Endodermal cell (in vitro differentiated cells): ENCODE measurements at regions not wholly inside any gene's neighbourhood (a gene's known extent, or its start where the extent isn't known, plus 50 kb on each side); places are given as distances from the start of the nearest gene placed in this dataset.
"Not testable (repeated sequence)": the region's sequence is repeated elsewhere in the genome, so short reads cannot be mapped to it uniquely, and the experiment has no call there.

Experiments
- DNase-seq: peaks from one replicate; pipeline ENCODE4 v3.0.0-alpha.2; 2017
- H3K27ac ChIP-seq: 2 replicates; pipeline ENCODE4 v1.5.1; 2013; ENCODE audit warnings: mild to moderate bottlenecking, low read depth, low read length, moderate library complexity
- H3K27me3 ChIP-seq: 2 replicates; pipeline ENCODE4 v1.6.1; 2013; ENCODE audit warnings: mild to moderate bottlenecking, low read length, moderate library complexity; ENCODE audit not compliant: insufficient read depth, control insufficient read depth, poor library complexity, severe bottlenecking
- H3K36me3 ChIP-seq: 2 replicates; pipeline ENCODE4 v1.7.0; 2013; ENCODE audit warnings: mild to moderate bottlenecking, low read length, moderate library complexity; ENCODE audit not compliant: control insufficient read depth, insufficient read depth
- H3K4me1 ChIP-seq: one replicate; pipeline ENCODE4 v1.7.0; 2013; ENCODE audit warnings: low read length; ENCODE audit not compliant: control insufficient read depth, insufficient read depth
- H3K4me3 ChIP-seq: 2 replicates; pipeline ENCODE4 v1.5.1; 2013; ENCODE audit warnings: mild to moderate bottlenecking, low read length, moderate library complexity
- H3K9ac ChIP-seq: 2 replicates; pipeline ENCODE4 v1.6.1; 2013; ENCODE audit warnings: mild to moderate bottlenecking, low read length, moderate library complexity; ENCODE audit not compliant: poor library complexity, severe bottlenecking; ENCODE audit errors: extremely low read depth
- H3K9me3 ChIP-seq: 2 replicates; pipeline ENCODE4 v1.6.1; 2013; ENCODE audit warnings: mild to moderate bottlenecking, low read length, moderate library complexity; ENCODE audit not compliant: control insufficient read depth
- H3K27ac Mint-ChIP-seq: 2 replicates; pipeline ENCODE4 v1.8.0; 2020; ENCODE audit warnings: mixed read lengths
- H3K27me3 Mint-ChIP-seq: 2 replicates; pipeline ENCODE4 v1.8.0; 2021; ENCODE audit warnings: mild to moderate bottlenecking, mixed read lengths; ENCODE audit not compliant: insufficient read depth
- H3K36me3 Mint-ChIP-seq: 2 replicates; pipeline ENCODE4 v1.8.0; 2020; ENCODE audit warnings: low read depth, mixed read lengths
- H3K4me1 Mint-ChIP-seq: 2 replicates; pipeline ENCODE4 v1.8.0; 2020; ENCODE audit warnings: mixed read lengths
- H3K4me3 Mint-ChIP-seq: 2 replicates; pipeline ENCODE4 v1.8.0; 2020; ENCODE audit warnings: mild to moderate bottlenecking, moderate library complexity, mixed read lengths
- H3K9me3 Mint-ChIP-seq: 2 replicates; pipeline ENCODE4 v1.8.0; 2020; ENCODE audit warnings: mild to moderate bottlenecking, mixed read lengths
- WGBS, 2 experiments: methylation state at CpG; one replicate each; pipeline versions ENCODE4 v1.1.5 to v1.1.7; 2013; ENCODE audit warnings: missing lambda C conversion rate in 2 of 2, mixed read lengths in 1 of 2; ENCODE audit not compliant: insufficient coverage in 1 of 2, insufficient read length in 1 of 2; 5-methylcytosine and 5-hydroxymethylcytosine counted together
- TF ChIP-seq, protein P1 (sequence below): fragments of 200-600 bp; sonication (generic); conservative IDR thresholded peaks from 2 replicates; pipeline ENCODE4 v1.5.0; 2021; ENCODE audit warnings: antibody characterized with exemption, mild to moderate bottlenecking

GRCh38 chr4:95779447-95779846, 60.4 kb upstream of the PDHA2 start:
- H3K4me1 ChIP-seq = no peaks in the 10 kb centered on the region
- WGBS, 2 experiments = 93% methylated on average over 1 of the region's 1 CpG; no CpG with 5 or more reads in 1 of the 2 experiments
- Mint-ChIP-seq H3K27me3 (no peaks in the 10 kb centered on the region), H3K36me3 (no peaks in the 10 kb centered on the region), H3K4me3 (no peak overlapping the region), H3K9me3 (peaks cover 10% of the 10 kb centered on the region), H3K27ac (no peak overlapping the region), H3K4me1 (no peaks in the 10 kb centered on the region)
- TF ChIP-seq, protein P1, sequence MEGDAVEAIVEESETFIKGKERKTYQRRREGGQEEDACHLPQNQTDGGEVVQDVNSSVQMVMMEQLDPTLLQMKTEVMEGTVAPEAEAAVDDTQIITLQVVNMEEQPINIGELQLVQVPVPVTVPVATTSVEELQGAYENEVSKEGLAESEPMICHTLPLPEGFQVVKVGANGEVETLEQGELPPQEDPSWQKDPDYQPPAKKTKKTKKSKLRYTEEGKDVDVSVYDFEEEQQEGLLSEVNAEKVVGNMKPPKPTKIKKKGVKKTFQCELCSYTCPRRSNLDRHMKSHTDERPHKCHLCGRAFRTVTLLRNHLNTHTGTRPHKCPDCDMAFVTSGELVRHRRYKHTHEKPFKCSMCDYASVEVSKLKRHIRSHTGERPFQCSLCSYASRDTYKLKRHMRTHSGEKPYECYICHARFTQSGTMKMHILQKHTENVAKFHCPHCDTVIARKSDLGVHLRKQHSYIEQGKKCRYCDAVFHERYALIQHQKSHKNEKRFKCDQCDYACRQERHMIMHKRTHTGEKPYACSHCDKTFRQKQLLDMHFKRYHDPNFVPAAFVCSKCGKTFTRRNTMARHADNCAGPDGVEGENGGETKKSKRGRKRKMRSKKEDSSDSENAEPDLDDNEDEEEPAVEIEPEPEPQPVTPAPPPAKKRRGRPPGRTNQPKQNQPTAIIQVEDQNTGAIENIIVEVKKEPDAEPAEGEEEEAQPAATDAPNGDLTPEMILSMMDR = no peak
- no peak overlapping the region for H3K4me3 ChIP-seq
- H3K36me3 ChIP-seq = no peaks in the 10 kb centered on the region
- no peak for DNase-seq
- no peak overlapping the region for H3K9ac ChIP-seq
- no peak overlapping the region for H3K27ac ChIP-seq
- peaks cover 5% of the 10 kb centered on the region for H3K9me3 ChIP-seq
- H3K27me3 ChIP-seq = no peaks in the 10 kb centered on the region

DNA sequence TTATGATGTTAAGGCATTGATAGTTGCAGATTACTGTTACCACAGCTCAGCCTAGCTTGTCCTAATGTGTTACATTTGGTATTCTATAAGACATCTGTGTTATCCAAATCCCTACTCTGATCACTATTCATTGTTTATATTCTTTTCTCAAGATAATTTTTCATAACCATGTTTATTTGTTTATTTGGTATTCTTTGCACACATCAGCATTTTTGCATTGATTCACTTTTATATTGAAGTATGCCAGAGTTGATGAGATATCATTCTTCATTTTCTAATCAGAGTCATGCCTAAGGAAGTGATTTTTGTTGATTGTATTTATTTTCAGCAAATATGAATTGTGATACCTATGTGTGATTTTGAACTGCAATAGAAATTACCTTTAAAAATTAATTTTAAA, 61.2 kb upstream of the PDHA2 start:
- no peaks in the 10 kb centered on the region for H3K4me1 Mint-ChIP-seq
- no peaks in the 10 kb centered on the region for H3K27me3 Mint-ChIP-seq
- no peak overlapping the region for H3K4me3 Mint-ChIP-seq
- H3K27me3 ChIP-seq = no peaks in the 10 kb centered on the region
- peaks cover 5% of the 10 kb centered on the region for H3K9me3 ChIP-seq
- TF ChIP-seq, protein P1 = no peak
- no peaks in the 10 kb centered on the region for H3K4me1 ChIP-seq
- DNase-seq = no peak
- no peak overlapping the region for H3K27ac Mint-ChIP-seq
- H3K4me3 ChIP-seq = no peak overlapping the region
- no peak overlapping the region for H3K9ac ChIP-seq
- H3K36me3 ChIP-seq = no peaks in the 10 kb centered on the region
- H3K36me3 Mint-ChIP-seq = no peaks in the 10 kb centered on the region
- peaks cover 10% of the 10 kb centered on the region for H3K9me3 Mint-ChIP-seq
- H3K27ac ChIP-seq = no peak overlapping the region

DNA sequence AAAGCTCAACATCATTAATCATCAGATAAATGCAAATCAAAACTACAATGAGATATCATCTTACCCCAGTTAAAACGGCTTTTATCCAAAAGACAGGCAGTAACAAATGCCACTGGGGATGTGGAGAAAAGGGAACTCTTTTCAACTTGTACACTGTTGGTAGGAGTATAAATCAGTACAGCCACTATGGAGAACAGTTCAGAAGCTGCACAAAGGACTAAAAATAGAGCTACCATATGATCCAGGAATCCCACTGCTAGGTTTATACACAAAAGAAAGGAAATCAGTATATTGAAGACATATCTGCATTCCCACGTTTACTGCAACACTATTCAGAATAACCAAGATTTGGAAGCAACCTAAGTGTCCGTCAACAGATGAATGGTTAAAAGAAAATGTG, 69.3 kb upstream of the PDHA2 start:
- H3K9ac ChIP-seq, H3K27me3 ChIP-seq, H3K9me3 ChIP-seq, H3K27ac Mint-ChIP-seq, H3K27me3 Mint-ChIP-seq, H3K36me3 ChIP-seq, H3K4me1 Mint-ChIP-seq, H3K4me1 ChIP-seq, H3K9me3 Mint-ChIP-seq, H3K36me3 Mint-ChIP-seq, H3K4me3 Mint-ChIP-seq, H3K4me3 ChIP-seq, DNase-seq: not testable (repeated sequence)
- WGBS, 2 experiments = 100% methylated on average over 2 to 3 of the region's 3 CpGs
- peak overlapping the region; percentile 5 for H3K27ac ChIP-seq

- Histone ChIP-seq H3K4me3 (no peak overlapping the region), H3K27ac (no peak overlapping the region), H3K9ac (no peak overlapping the region), H3K4me1 (peaks cover 11% of the 10 kb centered on the region), H3K9me3 (no peaks in the 10 kb centered on the region), H3K27me3 (no peaks in the 10 kb centered on the region), H3K36me3 (no peaks in the 10 kb centered on the region)
- H3K36me3 Mint-ChIP-seq = no peaks in the 10 kb centered on the region
- TF ChIP-seq, protein P1 = no peak
- WGBS, 2 experiments = 98 to 100% methylated on average over 2 to 3 of the region's 3 CpGs
- peaks cover 8% of the 10 kb centered on the region for H3K4me1 Mint-ChIP-seq
- H3K9me3 Mint-ChIP-seq = peaks cover 5% of the 10 kb centered on the region
- no peak overlapping the region for H3K27ac Mint-ChIP-seq
- no peaks in the 10 kb centered on the region for H3K27me3 Mint-ChIP-seq
- no peak overlapping the region for H3K4me3 Mint-ChIP-seq
- DNase-seq = no peak
Observed at GRCh38 chr4:95764961-95765360, 74.9 kb upstream of the PDHA2 start.
